ENCODE measurements at regions not wholly inside any gene's neighbourhood (a gene's known extent, or its start where the extent isn't known, plus 50 kb on each side); places are given as distances from the start of the nearest gene placed in this dataset.
"Not testable (repeated sequence)": the region's sequence is repeated elsewhere in the genome, so short reads cannot be mapped to it uniquely, and the experiment has no call there.

- Mint-ChIP-seq H3K27me3 (no peaks in the 10 kb centered on the region), H3K4me1 (peaks cover 0 to 5% of the 10 kb centered on the region in 2 donors), H3K27ac (no peak overlapping the region), H3K4me3 (no peak overlapping the region), H3K9me3 (peaks cover 3 to 8% of the 10 kb centered on the region in 2 donors), H3K36me3 (peaks cover 0 to 2% of the 10 kb centered on the region in 2 donors)
- ATAC-seq (replicated peaks), result no peak
- DNase-seq, result no peak
Observed at GRCh38 chr7:21314954-21315353, 112.9 kb upstream of the SP4 start.

- no peak for ATAC-seq (replicated peaks)
- Mint-ChIP-seq H3K36me3 (no peaks in the 10 kb centered on the region), H3K4me1 (peaks cover 0 to 5% of the 10 kb centered on the region in 2 donors), H3K27ac (no peak overlapping the region), H3K4me3 (no peak overlapping the region), H3K9me3 (no peaks in the 10 kb centered on the region), H3K27me3 (no peaks in the 10 kb centered on the region)
- no peak for DNase-seq
Observed at GRCh38 chr7:21317966-21318915, 109.6 kb upstream of the SP4 start.

GRCh38 chr7:21318916-21319270 lies 109.0 kb upstream of the SP4 start:
- Mint-ChIP-seq H3K27me3 (no peaks in the 10 kb centered on the region), H3K27ac (no peak overlapping the region), H3K4me1 (peaks cover 0 to 5% of the 10 kb centered on the region in 2 donors), H3K36me3 (no peaks in the 10 kb centered on the region), H3K4me3 (no peak overlapping the region), H3K9me3 (no peaks in the 10 kb centered on the region)
- no peak for ATAC-seq (replicated peaks)
- DNase-seq, result no peak

- Mint-ChIP-seq H3K36me3 (peaks cover 0 to 3% of the 10 kb centered on the region in 2 donors), H3K27me3 (no peaks in the 10 kb centered on the region), H3K9me3 (peaks cover 3 to 4% of the 10 kb centered on the region in 2 donors), H3K4me1 (no peaks in the 10 kb centered on the region), H3K27ac (no peak overlapping the region), H3K4me3 (no peak overlapping the region)
- no peak for ATAC-seq (replicated peaks)
- no peak for DNase-seq
Observed at GRCh38 chr7:21326241-21326640, 101.6 kb upstream of the SP4 start.

GRCh38 chr7:21326921-21327320 lies 101.0 kb upstream of the SP4 start:
- Mint-ChIP-seq H3K27ac (no peak overlapping the region), H3K4me1 (no peaks in the 10 kb centered on the region)
- no peak for DNase-seq

GRCh38 chr7:21327422-21328409 lies 100.2 kb upstream of the SP4 start:
- Mint-ChIP-seq H3K9me3 (peaks cover 3 to 4% of the 10 kb centered on the region in 2 donors), H3K36me3 (peaks cover 1 to 3% of the 10 kb centered on the region in 2 donors), H3K4me1 (no peaks in the 10 kb centered on the region), H3K4me3 (no peak overlapping the region), H3K27me3 (no peaks in the 10 kb centered on the region), H3K27ac (no peak overlapping the region)
- no peak for DNase-seq
- no peak for ATAC-seq (replicated peaks)

More at GRCh38 chr7:21326921-21327320, 101.0 kb upstream of the SP4 start:
- Mint-ChIP-seq H3K9me3 (peaks cover 3 to 4% of the 10 kb centered on the region in 2 donors), H3K36me3 (peaks cover 0 to 3% of the 10 kb centered on the region in 2 donors), H3K27me3 (no peaks in the 10 kb centered on the region), H3K4me3 (no peak overlapping the region)
- no peak for ATAC-seq (replicated peaks)

GRCh38 chr7:21330462-21331178 lies 97.3 kb upstream of the SP4 start:
- ATAC-seq (replicated peaks) (no peak), DNase-seq (no peak)
- no peaks in the 10 kb centered on the region for H3K4me1 Mint-ChIP-seq
- H3K27me3 Mint-ChIP-seq, result no peaks in the 10 kb centered on the region
- no peak overlapping the region for H3K27ac Mint-ChIP-seq
- H3K36me3 Mint-ChIP-seq, result peaks cover 1 to 3% of the 10 kb centered on the region in 2 donors
- peaks cover 3 to 5% of the 10 kb centered on the region in 2 donors for H3K9me3 Mint-ChIP-seq
- no peak overlapping the region for H3K4me3 Mint-ChIP-seq

GRCh38 chr7:21334906-21335305 lies 93.0 kb upstream of the SP4 start:
- no peak for DNase-seq
- Mint-ChIP-seq H3K36me3 (peaks cover 0 to 1% of the 10 kb centered on the region in 2 donors), H3K4me3 (no peak overlapping the region), H3K27ac (no peak overlapping the region), H3K27me3 (no peaks in the 10 kb centered on the region), H3K9me3 (peaks cover 0 to 5% of the 10 kb centered on the region in 2 donors), H3K4me1 (peaks cover 0 to 6% of the 10 kb centered on the region in 2 donors)
- no peak for ATAC-seq (replicated peaks)

GRCh38 chr7:21336743-21337142 lies 91.1 kb upstream of the SP4 start:
- Mint-ChIP-seq H3K27me3 (no peaks in the 10 kb centered on the region), H3K9me3 (peaks cover 0 to 12% of the 10 kb centered on the region in 2 donors), H3K27ac (no peak overlapping the region), H3K4me3 (no peak overlapping the region), H3K36me3 (peaks cover 0 to 1% of the 10 kb centered on the region in 2 donors), H3K4me1 (peaks cover 0 to 6% of the 10 kb centered on the region in 2 donors)
- ATAC-seq (replicated peaks), result no peak
- no peak for DNase-seq

- no peak for ATAC-seq (replicated peaks)
- Mint-ChIP-seq H3K36me3 (no peaks in the 10 kb centered on the region), H3K4me1 (peaks cover 0 to 6% of the 10 kb centered on the region in 2 donors), H3K27me3 (no peaks in the 10 kb centered on the region), H3K27ac (no peak overlapping the region), H3K9me3 (peaks cover 0 to 10% of the 10 kb centered on the region in 2 donors), H3K4me3 (no peak overlapping the region)
- DNase-seq, result no peak
Observed at GRCh38 chr7:21338728-21339164, 89.1 kb upstream of the SP4 start.

- H3K4me1 Mint-ChIP-seq; DNase-seq; H3K9me3 Mint-ChIP-seq; H3K27me3 Mint-ChIP-seq; H3K27ac Mint-ChIP-seq; ATAC-seq (replicated peaks); H3K36me3 Mint-ChIP-seq; H3K4me3 Mint-ChIP-seq: not testable (repeated sequence)
Observed at GRCh38 chr7:21344900-21345299, 83.0 kb upstream of the SP4 start.

- H3K9me3 Mint-ChIP-seq, result peaks cover 0 to 3% of the 10 kb centered on the region in 2 donors
- H3K36me3 Mint-ChIP-seq, result no peaks in the 10 kb centered on the region
- DNase-seq (no peak), ATAC-seq (replicated peaks) (no peak)
- no peak overlapping the region for H3K4me3 Mint-ChIP-seq
- no peak overlapping the region for H3K27ac Mint-ChIP-seq
- peaks cover 0 to 2% of the 10 kb centered on the region in 2 donors for H3K4me1 Mint-ChIP-seq
- H3K27me3 Mint-ChIP-seq, result no peaks in the 10 kb centered on the region
Observed at GRCh38 chr7:21345361-21345760, 82.5 kb upstream of the SP4 start.

- Mint-ChIP-seq H3K27me3 (no peaks in the 10 kb centered on the region), H3K27ac (no peak overlapping the region), H3K9me3 (no peaks in the 10 kb centered on the region), H3K36me3 (no peaks in the 10 kb centered on the region), H3K4me1 (peaks cover 0 to 2% of the 10 kb centered on the region in 2 donors), H3K4me3 (no peak overlapping the region)
- ATAC-seq (replicated peaks), result no peak
- DNase-seq, result no peak
Observed at GRCh38 chr7:21346297-21346696, 81.6 kb upstream of the SP4 start.

Data from stimulated activated naive B cell treated with anti-CD40 and anti-IgM and Interleukin-4, amounts not matched to agents 10 μg/mL and 1 μg/mL and 100 μg/mL, for 72 hours (primary cell).